ENCODE measurements at regions not wholly inside any gene's neighbourhood (a gene's known extent, or its start where the extent isn't known, plus 50 kb on each side); places are given as distances from the start of the nearest gene placed in this dataset.

DNA sequence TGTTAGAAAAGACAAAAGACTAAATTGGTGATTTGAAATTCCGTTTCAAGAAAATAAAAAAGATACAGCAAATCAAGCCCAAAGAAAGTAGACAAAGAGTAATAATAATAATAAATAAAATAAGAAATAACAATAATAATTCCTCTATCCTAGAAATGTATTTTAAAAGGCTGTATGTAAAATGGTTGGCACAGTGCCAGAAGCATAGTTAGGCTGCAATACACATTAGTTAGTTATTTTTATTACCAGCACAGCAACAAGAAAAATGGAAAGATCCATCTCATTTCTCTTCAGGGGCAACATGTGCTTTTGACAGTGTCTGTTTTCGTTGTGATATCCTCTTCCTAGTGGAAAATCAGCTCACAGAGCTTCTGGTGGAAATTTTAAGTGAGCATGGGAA lies 174.1 kb upstream of the TMTC1 start:
- Histone ChIP-seq H3K4me1 (no peaks in the 10 kb centered on the region), H3K36me3 (no peaks in the 10 kb centered on the region), H3K27me3 (ENCODE audit: low read depth) (no peaks in the 10 kb centered on the region), H3K9me3 (replicated peaks) (no peaks in the 10 kb centered on the region), H3K4me3 (no peak overlapping the region), H3K27ac (replicated peaks) (no peak overlapping the region)
- no peak for DNase-seq
- no peak for TF ChIP-seq CTCF (IDR thresholded peaks at IDR 0.05; ENCODE audit: borderline replicate concordance)
- intact Hi-C loops (cut with micrococcal nuclease): no loop called here

GRCh38 chr12:29945904-29946303 lies 162.2 kb upstream of the TMTC1 start:
- Histone ChIP-seq H3K27me3 (ENCODE audit: low read depth) (no peaks in the 10 kb centered on the region), H3K27ac (replicated peaks) (no peak overlapping the region), H3K4me3 (no peak overlapping the region), H3K4me1 (no peaks in the 10 kb centered on the region), H3K9me3 (replicated peaks) (peaks cover under 1% of the 10 kb centered on the region), H3K36me3 (no peaks in the 10 kb centered on the region)
- no peak for TF ChIP-seq CTCF (IDR thresholded peaks at IDR 0.05; ENCODE audit: borderline replicate concordance)
- no peak for DNase-seq
- intact Hi-C loops (cut with micrococcal nuclease): no loop called here

- H3K27ac ChIP-seq (replicated peaks): no peak overlapping the region
- peaks cover 15% of the 10 kb centered on the region for H3K9me3 ChIP-seq (replicated peaks)
- intact Hi-C loops (cut with micrococcal nuclease): no loop called here
- no peak for TF ChIP-seq CTCF (IDR thresholded peaks at IDR 0.05; ENCODE audit: borderline replicate concordance)
- H3K36me3 ChIP-seq: no peaks in the 10 kb centered on the region
- DNase-seq: no peak
- no peak overlapping the region for H3K4me3 ChIP-seq
- no peaks in the 10 kb centered on the region for H3K4me1 ChIP-seq
- H3K27me3 ChIP-seq (ENCODE audit: low read depth): no peaks in the 10 kb centered on the region
Measured at GRCh38 chr12:29944269-29945000, 160.7 kb upstream of the TMTC1 start.

DNA sequence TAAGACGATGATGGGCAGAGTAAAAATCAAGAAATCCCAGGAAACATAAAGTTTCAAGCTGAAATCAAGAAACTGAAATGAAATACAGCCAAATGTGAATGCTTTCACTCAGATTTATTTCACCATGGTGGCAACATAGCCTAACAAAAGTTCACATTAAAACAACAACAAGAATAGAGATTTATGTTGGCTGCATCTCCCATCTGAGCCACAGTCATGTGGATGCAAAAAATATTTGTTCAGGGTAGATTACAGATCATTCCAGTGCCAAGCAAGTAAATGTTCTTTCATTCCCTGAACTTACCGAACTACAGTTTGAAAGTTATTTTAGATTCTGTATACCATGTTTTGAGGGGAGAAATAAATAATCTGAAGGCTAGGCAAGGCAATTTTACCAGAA lies 159.9 kb upstream of the TMTC1 start:
- no peak for TF ChIP-seq CTCF (IDR thresholded peaks at IDR 0.05; ENCODE audit: borderline replicate concordance)
- Histone ChIP-seq H3K27ac (replicated peaks) (no peak overlapping the region), H3K27me3 (ENCODE audit: low read depth) (no peaks in the 10 kb centered on the region), H3K9me3 (replicated peaks) (peaks cover 17% of the 10 kb centered on the region), H3K4me3 (no peak overlapping the region), H3K4me1 (no peaks in the 10 kb centered on the region), H3K36me3 (no peaks in the 10 kb centered on the region)
- DNase-seq: no peak
- intact Hi-C loops (cut with micrococcal nuclease): no loop called here

DNA sequence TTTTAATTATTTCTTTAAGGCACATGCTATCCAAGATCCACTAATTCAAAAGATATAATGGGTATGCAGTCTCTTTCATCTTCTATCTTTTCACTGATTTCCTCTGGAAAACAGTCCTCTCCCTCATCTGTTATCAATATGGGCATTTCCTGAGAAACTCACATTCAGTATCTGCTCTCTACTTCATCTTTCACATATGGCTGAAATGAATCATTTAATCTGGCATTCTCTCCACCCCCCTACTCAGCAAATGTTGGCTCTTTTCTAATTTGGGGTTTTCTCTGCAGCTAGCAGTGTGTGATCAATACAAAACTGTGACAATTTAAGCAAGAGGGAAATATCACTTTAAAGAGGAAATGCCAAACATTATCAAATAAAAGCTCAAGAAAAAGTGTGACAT lies 157.1 kb upstream of the TMTC1 start:
- intact Hi-C loops (cut with micrococcal nuclease): no loop called here
- no peak overlapping the region for H3K27ac ChIP-seq (replicated peaks)
- DNase-seq: no peak
- no peak for TF ChIP-seq CTCF (IDR thresholded peaks at IDR 0.05; ENCODE audit: borderline replicate concordance)
- H3K36me3 ChIP-seq: no peaks in the 10 kb centered on the region
- no peaks in the 10 kb centered on the region for H3K4me1 ChIP-seq
- H3K9me3 ChIP-seq (replicated peaks): peaks cover 17% of the 10 kb centered on the region
- H3K4me3 ChIP-seq: no peak overlapping the region
- no peaks in the 10 kb centered on the region for H3K27me3 ChIP-seq (ENCODE audit: low read depth)
